Brain microvascular endothelial cell (primary cell): ENCODE measurements at regions not wholly inside any gene's neighbourhood (a gene's known extent, or its start where the extent isn't known, plus 50 kb on each side); places are given as distances from the start of the nearest gene placed in this dataset.
"Not testable (repeated sequence)": the region's sequence is repeated elsewhere in the genome, so short reads cannot be mapped to it uniquely, and the experiment has no call there.

Experiments used
- DNase-seq: peaks from one replicate; pipeline ENCODE4 v3.0.0-alpha.2; 2020
- H3K27ac ChIP-seq: fragments of 250-450 bp; sonication (Bioruptor Pico); 2 replicates; pipeline ENCODE4 v1.5.1; 2020; ENCODE audit warnings: mild to moderate bottlenecking, moderate library complexity
- H3K27me3 ChIP-seq: fragments of 250-450 bp; sonication (Bioruptor Pico); replicated peaks from 2 replicates; pipeline ENCODE4 v1.5.1; 2020; ENCODE audit warnings: mild to moderate bottlenecking
- H3K36me3 ChIP-seq: fragments of 250-450 bp; sonication (Bioruptor Pico); replicated peaks from 2 replicates; pipeline ENCODE4 v1.5.1; 2020; ENCODE audit warnings: mild to moderate bottlenecking
- H3K4me3 ChIP-seq: 2 replicates; pipeline ENCODE4 v1.5.1; 2011; ENCODE audit warnings: low read depth, mild to moderate bottlenecking, control low read depth, low read length, moderate library complexity
- CTCF ChIP-seq: IDR thresholded peaks from 2 replicates; pipeline ENCODE4 v1.5.1; 2011; ENCODE audit warnings: low read depth, mild to moderate bottlenecking, moderate library complexity, low read length, control low read depth, inconsistent platforms; ENCODE audit errors: missing control alignments
- in situ Hi-C: cut with HindIII; loops from 2 replicates; pipeline ENCODE4 v1.10.0; 2017; ENCODE audit warnings: low sequenced_read_pairs, low pct_ligation_motif_present

GRCh38 chr22:23458663-23459541 is 121.2 kb downstream of the IGLL1 start:
- Histone ChIP-seq H3K36me3 (no peaks in the 10 kb centered on the region), H3K27ac (no peak overlapping the region), H3K27me3 (no peaks in the 10 kb centered on the region), H3K4me3 (no peak overlapping the region)
- in situ Hi-C loops, result no loop called here
- DNase-seq, result no peak
- TF ChIP-seq CTCF, result no peak

- no peak overlapping the region for H3K27ac ChIP-seq
- H3K36me3 ChIP-seq, result no peaks in the 10 kb centered on the region
- H3K4me3 ChIP-seq, result no peak overlapping the region
- no peaks in the 10 kb centered on the region for H3K27me3 ChIP-seq
- DNase-seq, result no peak
- in situ Hi-C loops, result no loop called here
- no peak for TF ChIP-seq CTCF
Observed at GRCh38 chr22:23457380-23457985, 122.6 kb downstream of the IGLL1 start.

GRCh38 chr22:23456666-23457379 is 123.3 kb downstream of the IGLL1 start:
- H3K4me3 ChIP-seq, H3K36me3 ChIP-seq, DNase-seq, H3K27ac ChIP-seq, H3K27me3 ChIP-seq, in situ Hi-C loops: not testable (repeated sequence)

- H3K27ac ChIP-seq, H3K36me3 ChIP-seq, DNase-seq, H3K27me3 ChIP-seq, in situ Hi-C loops, H3K4me3 ChIP-seq: not testable (repeated sequence)
Observed at GRCh38 chr22:23454345-23454744, 125.7 kb downstream of the IGLL1 start.

GRCh38 chr22:23453277-23453676 is 126.8 kb downstream of the IGLL1 start:
- no peak overlapping the region for H3K4me3 ChIP-seq

More at GRCh38 chr22:23453277-23453676, 126.8 kb downstream of the IGLL1 start:
- DNase-seq, result no peak
- Histone ChIP-seq H3K36me3 (no peaks in the 10 kb centered on the region), H3K27ac (no peak overlapping the region), H3K27me3 (no peaks in the 10 kb centered on the region)
- TF ChIP-seq CTCF, result no peak
- in situ Hi-C loops, result no loop called here
